Fibroblast of the aortic adventitia (primary cell): ENCODE measurements at regions not wholly inside any gene's neighbourhood (a gene's known extent, or its start where the extent isn't known, plus 50 kb on each side); places are given as distances from the start of the nearest gene placed in this dataset.

Experiments used
- DNase-seq: peaks from one replicate; pipeline ENCODE4 v3.0.0-alpha.2; 2010; ENCODE audit warnings: low read depth
- H3K4me3 ChIP-seq: 2 replicates; pipeline ENCODE4 v1.5.1; 2011; ENCODE audit warnings: low read depth, mild to moderate bottlenecking, control low read depth, low read length, moderate library complexity
- TF ChIP-seq, protein P1 (sequence below): IDR thresholded peaks from 2 replicates; pipeline ENCODE4 v1.5.1; 2011; ENCODE audit warnings: mild to moderate bottlenecking, low read length, control low read depth, inconsistent platforms; ENCODE audit not compliant: insufficient read depth

DNA sequence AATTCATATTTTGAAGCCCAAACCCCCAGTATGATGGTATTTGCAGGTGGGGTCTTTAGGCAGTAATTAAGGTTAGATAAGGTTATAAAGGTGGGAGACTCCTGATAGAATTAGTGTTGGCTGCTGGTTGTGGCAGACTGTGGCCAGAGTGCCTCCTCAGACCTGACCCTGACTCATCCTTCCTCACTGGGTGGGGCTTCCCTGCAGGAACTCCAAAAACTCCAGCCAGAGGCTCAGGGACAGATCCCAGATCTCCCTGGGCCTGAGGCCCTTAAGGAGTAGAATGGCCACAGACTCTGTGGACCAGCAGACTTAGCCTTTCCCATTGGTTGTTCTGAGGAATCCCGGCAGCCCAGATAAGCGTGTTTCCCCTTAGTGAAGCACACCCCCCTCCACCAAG, 463.0 kb upstream of the CPEB2 start:
- TF ChIP-seq, protein P1, sequence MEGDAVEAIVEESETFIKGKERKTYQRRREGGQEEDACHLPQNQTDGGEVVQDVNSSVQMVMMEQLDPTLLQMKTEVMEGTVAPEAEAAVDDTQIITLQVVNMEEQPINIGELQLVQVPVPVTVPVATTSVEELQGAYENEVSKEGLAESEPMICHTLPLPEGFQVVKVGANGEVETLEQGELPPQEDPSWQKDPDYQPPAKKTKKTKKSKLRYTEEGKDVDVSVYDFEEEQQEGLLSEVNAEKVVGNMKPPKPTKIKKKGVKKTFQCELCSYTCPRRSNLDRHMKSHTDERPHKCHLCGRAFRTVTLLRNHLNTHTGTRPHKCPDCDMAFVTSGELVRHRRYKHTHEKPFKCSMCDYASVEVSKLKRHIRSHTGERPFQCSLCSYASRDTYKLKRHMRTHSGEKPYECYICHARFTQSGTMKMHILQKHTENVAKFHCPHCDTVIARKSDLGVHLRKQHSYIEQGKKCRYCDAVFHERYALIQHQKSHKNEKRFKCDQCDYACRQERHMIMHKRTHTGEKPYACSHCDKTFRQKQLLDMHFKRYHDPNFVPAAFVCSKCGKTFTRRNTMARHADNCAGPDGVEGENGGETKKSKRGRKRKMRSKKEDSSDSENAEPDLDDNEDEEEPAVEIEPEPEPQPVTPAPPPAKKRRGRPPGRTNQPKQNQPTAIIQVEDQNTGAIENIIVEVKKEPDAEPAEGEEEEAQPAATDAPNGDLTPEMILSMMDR = no peak
- no peak for DNase-seq
- H3K4me3 ChIP-seq = no peak overlapping the region

DNA sequence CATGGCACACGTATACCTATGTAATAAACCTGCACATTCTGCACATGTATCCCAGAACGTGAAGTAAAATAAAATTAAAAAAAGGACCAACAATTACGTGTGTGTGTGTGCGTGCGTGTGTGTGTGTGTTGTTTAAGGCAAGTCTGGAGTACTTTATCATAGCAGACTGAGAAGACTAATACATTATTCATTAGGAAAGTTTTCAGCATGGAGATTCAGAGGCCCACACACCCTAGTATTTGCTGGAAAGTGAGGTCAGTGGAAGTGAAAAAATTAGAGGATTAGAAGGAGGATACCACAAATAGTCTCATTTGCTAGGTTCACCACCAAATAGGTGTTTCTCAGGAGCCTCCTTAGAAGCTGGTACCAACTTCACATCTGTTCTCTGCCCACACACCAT, 457.1 kb upstream of the CPEB2 start:
- TF ChIP-seq, protein P1 = no peak
- H3K4me3 ChIP-seq = no peak overlapping the region
- DNase-seq = no peak

DNA sequence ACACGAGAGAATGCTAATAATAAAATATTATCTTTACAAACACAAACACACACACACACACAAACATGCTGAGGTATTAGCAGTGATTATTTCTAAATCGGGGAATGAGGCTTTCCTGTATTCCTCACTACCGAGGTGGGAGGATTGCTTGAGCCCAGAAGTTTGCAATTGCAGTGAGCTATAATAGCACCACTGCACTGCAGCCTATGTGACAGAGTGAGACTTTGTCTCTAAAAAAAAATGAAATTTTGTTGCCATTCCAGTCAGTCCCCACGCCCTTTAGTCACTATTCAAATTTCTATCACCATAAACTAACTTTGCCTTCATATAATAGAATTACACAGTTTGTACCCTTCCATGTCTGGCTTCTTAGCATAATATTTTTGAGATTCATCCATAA, 456.5 kb upstream of the CPEB2 start:
- H3K4me3 ChIP-seq = no peak overlapping the region
- TF ChIP-seq, protein P1 = no peak
- no peak for DNase-seq

DNA sequence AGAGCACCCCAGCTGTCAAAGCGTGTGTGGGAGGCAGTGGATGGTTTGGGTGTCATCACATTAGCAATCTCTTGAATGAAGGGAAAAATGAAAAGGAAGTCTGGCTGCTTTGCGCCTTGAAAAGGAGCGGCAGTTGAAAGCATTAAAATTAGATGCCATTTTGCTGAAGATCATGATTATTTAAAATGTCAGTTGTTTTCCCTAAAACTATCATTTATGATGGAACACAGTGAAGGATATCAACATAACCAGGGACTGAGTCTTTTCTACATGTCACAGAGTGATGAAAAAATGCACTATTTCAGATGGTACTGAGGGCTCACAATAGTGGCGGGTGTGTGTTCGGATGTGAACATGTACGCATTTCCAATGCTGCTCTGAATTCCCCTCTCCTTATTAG, 450.2 kb upstream of the CPEB2 start:
- DNase-seq = no peak
- no peak overlapping the region for H3K4me3 ChIP-seq
- TF ChIP-seq, protein P1 = no peak

DNA sequence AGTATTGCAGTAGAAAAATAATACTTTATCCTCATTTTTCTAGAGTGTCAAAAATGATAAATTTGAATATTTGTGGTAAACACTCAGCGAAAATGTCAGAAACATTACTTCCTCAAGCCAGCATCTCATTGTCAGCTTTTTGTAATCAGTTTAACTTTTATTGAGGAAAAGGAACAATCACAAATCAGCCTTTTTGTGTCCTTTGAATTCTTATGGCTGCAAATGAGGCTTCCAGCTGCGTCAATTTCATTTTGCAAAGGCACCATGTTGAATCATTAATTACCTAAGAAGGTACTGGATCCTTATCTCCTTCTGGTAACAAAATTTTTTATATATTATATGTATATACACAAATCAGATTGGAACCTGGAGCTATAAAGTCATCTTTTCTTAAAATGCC, 442.6 kb upstream of the CPEB2 start:
- TF ChIP-seq, protein P1 = no peak
- no peak for DNase-seq

DNA sequence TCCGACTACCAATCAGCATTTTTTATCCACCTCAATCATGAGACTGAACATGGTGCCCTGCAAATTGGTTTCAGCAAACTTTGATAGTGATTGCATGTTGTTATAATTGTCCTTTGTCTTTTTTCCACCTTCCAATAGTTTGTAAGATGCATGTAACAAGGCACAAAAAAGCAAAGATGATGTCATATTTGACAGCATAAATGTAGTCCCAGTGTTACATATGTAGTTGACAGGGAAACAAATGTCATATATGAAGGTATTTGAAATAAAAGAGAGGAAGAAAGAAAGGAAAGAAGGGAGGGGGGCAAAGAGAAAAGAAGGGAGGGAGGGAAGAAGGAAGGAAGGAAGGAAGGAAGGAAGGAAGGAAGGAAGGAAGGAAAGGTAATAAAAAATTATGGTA, 441.7 kb upstream of the CPEB2 start:
- no peak for DNase-seq
- H3K4me3 ChIP-seq = no peak overlapping the region
- TF ChIP-seq, protein P1 = no peak

More for the DNA sequence above, 442.6 kb upstream of the CPEB2 start:
- H3K4me3 ChIP-seq = no peak overlapping the region

DNA sequence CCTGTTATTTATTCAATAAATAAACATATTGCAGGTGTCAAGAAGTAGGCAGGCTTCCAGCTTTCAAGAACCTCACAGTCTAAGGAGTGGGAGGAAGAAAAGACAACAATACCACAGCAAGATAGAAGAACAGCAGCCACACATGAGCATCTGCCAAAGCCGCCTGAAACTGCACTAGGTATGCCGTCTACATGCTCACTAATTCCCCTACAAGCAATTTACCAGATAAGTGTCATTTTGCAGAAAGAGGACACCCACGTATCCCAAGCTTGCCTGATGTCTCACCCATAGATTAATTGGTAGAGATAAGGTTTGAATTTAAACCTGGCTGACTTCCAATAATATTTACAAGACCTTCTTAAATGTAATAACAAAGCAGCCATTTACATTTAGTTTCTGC, 439.4 kb upstream of the CPEB2 start:
- no peak overlapping the region for H3K4me3 ChIP-seq
- DNase-seq = no peak
- TF ChIP-seq, protein P1 = no peak
